Activated T-cell treated with anti-CD3 and anti-CD28 coated beads, Interleukin-2, amount 50 U/mL, for 48 hours (primary cell): ENCODE measurements at regions not wholly inside any gene's neighbourhood (a gene's known extent, or its start where the extent isn't known, plus 50 kb on each side); places are given as distances from the start of the nearest gene placed in this dataset.
A peak's percentile ranks its signal among the peaks of the same experiment; 100 is the strongest.

Experiments used
- DNase-seq, 2 experiments: peaks; one replicate each; pipeline ENCODE4 v3.0.0-alpha.2; 2020

DNA sequence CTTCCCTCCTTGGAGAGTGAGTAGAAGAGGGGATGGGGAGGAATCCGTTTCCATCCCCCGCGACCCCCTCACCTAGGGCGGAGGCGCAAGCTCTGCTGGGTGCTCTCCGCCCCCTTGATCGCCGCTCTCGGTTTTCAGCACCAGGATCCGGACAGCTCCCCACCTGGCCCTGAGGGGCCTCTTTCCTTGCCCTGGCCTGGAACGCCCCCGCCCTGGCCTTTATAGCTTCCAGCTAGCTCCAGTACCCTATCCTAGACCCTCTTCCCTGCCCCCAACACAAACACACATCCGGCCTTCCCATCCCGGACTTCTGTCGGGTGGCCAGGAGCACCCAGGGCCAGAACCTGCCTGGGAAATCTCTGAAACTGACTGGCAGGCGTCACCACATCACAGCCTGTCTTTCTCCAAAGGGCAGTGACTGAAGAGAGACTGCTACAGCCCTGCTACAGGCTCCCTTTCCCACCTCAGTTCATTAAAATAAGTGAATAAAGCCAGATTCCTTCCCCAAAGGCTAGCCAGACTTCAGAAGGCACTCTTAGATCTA lies 72.3 kb upstream of the LEP start:
- DNase-seq, result peak in 1 of 2 experiments; percentile 32

DNA sequence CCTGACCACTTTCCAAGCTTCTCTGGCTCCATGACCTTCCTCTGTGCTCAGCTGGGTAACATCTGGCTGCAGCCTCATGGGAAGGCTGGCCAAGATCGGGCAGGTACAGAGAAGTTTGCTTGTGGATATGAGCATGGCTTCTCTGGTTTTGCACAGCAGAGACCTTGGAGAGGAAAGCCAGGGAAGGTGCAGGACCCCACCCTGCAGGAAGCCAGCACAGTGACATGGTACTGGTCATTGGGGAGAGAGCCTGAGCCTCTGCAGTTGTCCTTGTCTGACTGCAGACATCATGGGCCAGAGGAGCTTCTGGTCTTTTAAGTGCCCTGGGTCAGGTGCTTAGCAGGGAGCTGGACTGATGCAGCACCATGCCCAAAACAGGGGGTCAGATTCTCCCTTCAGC lies 70.6 kb upstream of the LEP start:
- no peak for DNase-seq

DNA sequence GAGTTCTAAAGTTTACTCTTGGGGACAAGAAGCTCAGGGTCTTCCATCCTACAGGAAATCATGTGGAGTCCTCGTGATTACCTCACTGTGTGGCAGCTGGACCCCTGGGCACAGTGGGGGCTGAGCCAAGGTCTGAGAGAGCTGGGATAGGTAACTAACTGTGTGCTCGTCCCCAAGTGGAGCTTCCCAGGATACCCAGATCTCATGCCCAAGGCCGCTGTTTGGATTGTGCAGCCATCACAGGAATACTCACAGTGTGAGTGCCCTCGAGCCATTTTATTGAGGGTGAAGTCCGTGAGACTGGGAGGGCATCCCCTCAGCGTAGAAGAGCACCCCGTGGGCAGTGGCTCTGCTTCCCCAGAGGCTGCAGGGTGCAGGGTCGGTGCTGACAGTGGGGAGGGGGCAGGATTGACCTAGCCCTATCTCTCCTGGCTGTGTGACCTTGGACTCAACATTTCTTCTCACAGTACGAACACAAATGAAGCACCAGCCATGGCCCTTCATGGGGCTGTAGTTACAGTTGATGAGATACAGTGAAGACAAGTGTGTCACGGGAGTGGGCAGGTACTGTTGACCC lies 69.6 kb upstream of the LEP start:
- no peak for DNase-seq

DNA sequence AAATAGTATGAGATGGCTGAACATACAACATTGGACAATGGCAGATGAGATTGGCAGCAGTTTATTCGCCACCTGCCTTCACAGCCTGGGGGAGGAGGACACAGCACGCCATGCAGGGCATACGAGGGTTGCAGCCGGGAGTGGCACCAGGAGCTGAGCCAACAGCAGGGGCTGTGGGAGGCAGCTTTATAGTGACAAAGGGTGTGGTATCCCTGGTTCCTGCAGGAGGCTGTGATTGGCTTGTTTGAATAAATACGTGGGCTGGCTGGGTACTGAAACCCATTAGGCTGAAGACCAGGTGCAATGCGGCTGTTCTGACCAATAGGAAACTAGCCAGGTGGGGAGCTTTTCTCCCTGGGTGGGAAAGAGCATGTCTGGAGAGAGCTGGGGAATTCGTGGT lies 68.9 kb upstream of the LEP start:
- DNase-seq, result no peak

DNA sequence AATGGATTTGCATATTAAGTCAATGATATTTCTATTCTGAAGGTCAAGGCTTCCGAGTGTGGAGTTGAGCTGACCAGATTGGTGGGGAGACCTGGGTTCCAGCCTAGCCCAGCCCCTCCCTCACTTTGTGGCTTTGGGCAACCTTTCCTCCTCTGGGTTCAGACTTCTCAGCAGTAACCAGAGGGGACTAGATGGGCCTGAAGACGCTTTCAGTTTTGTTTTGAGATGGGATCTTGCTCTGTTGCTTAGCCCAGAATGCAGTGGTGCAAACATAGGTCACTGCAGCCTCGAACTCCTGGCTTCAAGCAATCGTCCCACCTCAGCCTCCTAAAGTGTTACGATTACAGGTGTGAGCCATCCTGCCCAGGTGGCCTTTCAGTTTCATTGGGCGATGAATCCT lies 68.1 kb upstream of the LEP start:
- no peak for DNase-seq

DNA sequence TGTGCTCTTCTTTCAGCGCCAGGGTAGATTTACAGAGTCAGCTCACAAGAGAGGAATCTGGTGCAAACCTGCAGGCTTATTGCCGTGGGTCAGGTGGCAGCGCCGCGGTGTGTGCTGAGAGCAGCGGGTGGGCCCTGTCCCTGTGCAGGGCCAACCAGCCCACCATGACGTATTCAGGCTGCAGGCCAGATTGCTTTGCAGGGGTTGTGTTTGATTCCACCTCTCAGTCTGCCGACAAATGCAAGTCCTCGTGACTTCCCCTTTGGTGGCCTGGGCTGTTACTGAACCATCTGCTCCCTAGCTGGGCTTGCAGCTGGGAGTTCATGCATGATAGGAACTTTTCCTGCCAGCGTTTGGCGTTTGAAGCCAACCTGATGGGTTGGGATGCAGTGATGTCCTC lies 66.7 kb upstream of the LEP start:
- no peak for DNase-seq

DNA sequence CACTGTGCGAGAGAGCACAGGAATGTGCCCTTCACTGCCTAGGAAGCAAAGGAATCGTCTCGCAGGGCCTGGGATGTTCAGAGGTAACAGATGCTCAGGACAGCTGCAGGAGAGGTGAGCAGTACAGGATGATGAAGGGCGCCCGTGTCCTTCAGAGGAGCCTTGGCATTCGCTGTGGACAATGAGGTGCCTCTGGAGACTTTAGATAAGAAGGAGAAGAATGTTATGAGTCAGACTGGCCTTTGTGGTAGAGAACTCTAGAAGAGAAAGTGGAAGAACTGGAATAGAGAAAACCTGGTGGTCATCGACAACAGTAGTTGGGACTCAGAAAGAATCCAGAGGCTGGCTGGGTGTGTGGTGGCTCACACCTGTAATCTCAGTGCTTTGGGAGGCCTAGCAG lies 64.4 kb upstream of the LEP start:
- no peak for DNase-seq

DNA sequence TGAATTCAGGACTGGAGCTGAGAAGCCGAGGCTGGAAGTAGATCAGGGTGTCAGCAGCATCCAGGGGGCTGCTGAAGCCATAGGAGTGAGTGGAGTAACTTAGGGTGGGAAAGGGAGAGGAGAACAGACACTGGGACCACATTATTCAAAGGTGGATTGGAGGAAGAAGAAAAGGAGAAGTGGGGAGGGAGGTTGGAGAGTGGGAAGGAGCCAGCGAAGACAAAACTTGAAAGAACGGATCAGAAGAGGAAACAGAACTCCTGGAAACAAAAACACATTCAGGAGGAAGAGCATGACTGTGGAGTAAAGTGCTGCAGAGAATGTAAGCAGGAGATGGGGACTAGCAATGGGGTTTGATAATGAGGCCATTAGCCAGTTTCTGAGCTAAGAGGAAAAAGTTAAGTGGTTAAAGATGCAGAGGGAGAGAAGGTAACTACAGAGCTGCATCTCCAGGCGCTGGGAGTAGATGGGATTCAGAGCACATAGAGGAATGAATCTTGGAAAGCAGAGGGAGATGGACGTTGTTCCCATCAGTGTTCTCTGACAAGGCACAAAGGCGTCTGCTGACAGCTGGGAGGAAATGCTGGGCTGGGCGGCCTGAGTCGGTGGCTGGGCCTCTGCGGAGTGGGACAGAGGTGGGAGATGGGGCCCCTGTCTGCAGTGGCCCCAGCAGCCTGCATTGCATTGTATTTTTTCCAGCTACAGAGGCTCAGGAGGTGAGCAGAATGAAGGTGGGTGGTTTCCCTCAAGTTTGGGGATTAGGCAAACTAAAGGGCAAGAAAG lies 63.1 kb upstream of the LEP start:
- DNase-seq, result no peak

DNA sequence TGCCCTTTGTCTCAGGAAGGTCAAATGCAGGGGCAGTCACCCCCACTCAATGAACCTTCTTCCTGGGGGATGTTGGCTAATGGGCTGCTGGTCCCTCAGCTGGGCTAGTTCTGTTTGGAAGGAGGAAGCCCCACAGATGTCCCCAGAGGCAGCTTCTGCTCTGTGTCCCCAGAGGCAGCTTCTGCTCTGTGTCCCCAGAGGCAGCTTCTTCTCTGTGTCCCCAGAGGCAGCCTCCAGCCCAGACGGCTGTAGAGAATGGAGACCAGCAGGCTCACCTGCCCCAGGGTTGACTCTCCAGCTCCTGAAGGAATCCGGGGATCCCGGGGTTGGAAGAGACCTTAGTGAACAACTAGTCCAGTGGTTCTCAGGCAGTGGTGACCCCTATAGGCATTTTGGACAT lies 62.5 kb upstream of the LEP start:
- no peak for DNase-seq

DNA sequence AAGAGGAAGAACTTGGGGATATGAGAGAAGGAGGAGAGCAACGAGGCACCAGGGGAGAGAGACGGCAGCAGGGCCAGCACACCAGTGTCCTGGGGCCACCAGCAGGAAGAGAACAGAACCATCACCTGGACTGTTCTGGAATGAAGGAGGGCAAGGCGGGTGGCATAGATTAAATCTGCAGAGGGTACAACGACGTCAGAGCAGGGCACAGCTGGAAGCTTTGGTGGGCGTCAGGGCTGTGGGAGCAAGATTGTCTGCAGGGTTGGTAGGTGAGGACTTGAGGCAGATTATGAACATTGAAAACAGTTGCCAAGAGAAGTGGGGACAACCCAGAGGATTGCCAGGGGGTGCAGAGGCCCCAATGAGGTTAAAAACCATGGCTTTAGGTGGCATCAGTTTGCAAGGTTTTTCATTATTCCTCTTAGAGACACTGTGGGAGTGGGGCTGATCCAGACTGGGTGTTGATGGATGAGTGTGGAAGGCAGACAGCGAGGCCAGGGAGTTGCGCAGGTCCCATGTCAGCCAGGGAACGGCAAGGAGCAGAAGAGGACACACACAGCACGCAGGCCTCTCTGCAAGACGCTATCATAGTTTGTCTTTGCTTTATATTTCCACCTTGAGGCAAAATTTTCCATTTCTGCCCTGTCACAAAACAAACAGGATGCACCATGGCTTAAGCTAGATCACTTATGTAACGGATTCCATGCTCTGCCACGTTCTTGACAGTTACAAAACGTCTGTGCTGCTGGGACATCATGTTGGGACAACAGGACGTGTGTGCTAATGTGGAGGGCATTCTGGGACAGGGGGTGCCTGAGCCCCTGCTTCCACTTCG lies 52.5 kb upstream of the LEP start:
- peak in 1 of 2 experiments; percentile 8 for DNase-seq

DNA sequence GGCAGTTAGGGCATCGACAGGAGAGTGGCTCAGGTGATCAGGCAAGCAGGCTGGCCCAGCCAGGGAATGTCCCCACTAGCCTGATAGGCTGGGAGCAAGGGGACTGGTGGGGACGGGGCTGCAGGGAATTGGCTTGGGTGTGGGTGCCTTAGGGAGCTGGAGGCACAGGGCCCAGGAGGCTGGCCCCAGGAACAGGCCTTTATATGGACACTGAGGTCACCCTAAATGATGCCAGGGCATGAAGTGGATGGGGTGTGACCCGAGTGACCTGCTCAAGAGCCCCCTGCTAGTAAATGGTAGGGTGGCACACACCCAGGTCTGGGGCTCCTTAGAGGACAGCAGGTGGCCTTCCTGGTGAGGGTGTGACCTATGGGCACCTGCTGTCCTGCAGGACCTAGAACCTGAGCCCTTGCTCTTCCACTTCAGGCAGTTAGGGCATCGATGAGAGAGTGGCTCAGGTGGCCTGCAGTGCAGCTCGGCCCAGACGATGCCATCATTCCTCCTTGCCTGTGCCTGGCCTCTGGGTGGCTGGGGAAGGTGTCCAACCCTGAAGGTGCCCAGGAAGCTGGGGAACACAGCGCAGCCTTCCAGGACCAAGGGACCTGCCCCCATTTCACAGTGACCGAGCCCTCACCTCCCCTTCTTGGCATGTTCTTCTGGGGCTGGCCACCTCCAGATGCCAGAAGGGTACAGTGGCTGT lies 51.7 kb upstream of the LEP start:
- no peak for DNase-seq

DNA sequence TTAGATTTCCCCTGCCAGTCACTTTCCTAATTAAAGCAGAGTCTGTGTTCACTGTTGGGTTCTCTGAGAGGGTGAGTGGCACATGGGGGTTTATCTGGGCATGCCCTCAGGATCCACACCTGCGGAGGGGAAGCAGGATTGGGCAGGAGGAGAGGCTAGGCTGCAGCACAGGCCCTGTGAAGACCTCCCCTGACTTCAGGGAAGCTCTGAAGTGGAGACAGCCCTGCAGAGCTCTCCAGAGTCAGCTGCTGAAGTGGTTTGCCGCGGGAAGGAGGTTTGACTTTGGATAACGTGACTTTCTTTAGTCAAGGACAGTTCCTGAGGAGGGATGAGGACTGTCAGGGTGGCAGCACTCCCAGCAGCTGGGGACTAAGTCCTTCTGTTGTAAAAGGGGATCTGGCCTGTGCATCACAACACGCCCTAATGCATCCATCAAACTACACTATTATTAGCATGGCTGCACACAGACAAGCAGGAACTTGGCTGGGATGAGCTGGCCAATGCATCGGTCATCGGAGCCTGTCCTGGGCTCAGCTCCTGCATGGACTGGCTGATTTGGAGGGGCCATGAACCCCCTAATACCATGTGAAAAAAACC lies 50.9 kb upstream of the LEP start:
- DNase-seq, result no peak

DNA sequence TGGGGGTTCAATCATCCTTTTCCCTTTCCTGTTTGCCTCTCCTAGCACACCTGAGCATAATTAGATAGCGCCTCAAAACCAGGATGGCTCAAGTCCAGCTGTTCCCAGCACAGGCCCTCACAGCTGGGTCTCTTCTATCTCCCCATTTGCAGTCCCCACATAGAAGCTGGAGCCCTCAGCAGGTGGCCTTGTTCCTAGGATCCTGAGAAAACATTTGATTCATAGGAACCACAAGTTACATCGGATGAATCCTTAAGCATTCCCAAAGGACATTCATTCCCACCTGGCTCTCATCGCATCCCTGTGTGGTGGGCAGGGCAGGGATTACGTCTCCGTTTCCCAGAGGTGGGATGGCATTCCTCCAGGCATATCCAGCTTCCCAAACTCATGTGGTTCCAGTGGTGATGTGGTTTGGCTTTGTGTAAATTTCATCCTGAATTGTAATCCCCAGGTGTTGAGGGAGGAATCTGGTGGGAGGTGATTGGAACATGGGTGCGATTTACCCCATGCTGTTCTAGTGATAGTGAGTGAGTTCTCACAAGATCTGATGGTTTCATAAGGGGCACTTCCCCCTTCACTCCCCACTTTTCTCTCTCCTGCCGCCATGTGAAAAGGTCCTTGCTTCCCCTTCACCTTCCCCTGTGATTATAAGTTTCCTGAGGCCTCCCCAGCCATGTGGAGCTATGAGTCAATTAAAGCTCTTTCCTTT lies 49.8 kb upstream of the LEP start:
- DNase-seq, result no peak
